CD14-positive monocyte (primary cell): ENCODE measurements at regions not wholly inside any gene's neighbourhood (a gene's known extent, or its start where the extent isn't known, plus 50 kb on each side); places are given as distances from the start of the nearest gene placed in this dataset.

Source experiments
- DNase-seq, 3 donors: peaks; one replicate each; pipeline ENCODE4 v3.0.0-alpha.2; 2011 to 2022
- H2AFZ ChIP-seq: 2 replicates; pipeline ENCODE4 v1.6.0; 2012; ENCODE audit warnings: mild to moderate bottlenecking, low read depth, low read length, inconsistent platforms; ENCODE audit not compliant: insufficient read depth, poor library complexity, severe bottlenecking
- H3K27ac ChIP-seq, 2 donors: 1 replicate in 1 of 2; 2 replicates in 1 of 2; pipeline ENCODE4 v1.5.1; 2012 to 2013; ENCODE audit warnings: low read length in 2 of 2, control low read depth in 1 of 2, inconsistent platforms in 1 of 2, low read depth in 1 of 2, mild to moderate bottlenecking in 1 of 2
- H3K27me3 ChIP-seq, 2 donors: one replicate each; pipeline versions ENCODE4 v1.6.0 to v1.6.1; 2011 to 2013; ENCODE audit warnings: low read length in 2 of 2; ENCODE audit not compliant: control insufficient read depth in 2 of 2, insufficient read depth in 2 of 2
- H3K36me3 ChIP-seq, 2 donors: replicated peaks in 1 of 2; 1 replicate in 1 of 2; 2 replicates in 1 of 2; pipeline versions ENCODE4 v1.5.1 to v1.6.1; 2012 to 2013; ENCODE audit warnings: low read length in 2 of 2, control low read depth in 1 of 2, inconsistent platforms in 1 of 2, mild to moderate bottlenecking in 1 of 2; ENCODE audit not compliant: insufficient read depth in 2 of 2, control insufficient read depth in 1 of 2
- H3K4me1 ChIP-seq, 2 donors: 1 replicate in 1 of 2; 2 replicates in 1 of 2; pipeline versions ENCODE4 v1.5.1 to v1.6.1; 2012 to 2013; ENCODE audit warnings: low read length in 2 of 2, control low read depth in 1 of 2, inconsistent platforms in 1 of 2, mild to moderate bottlenecking in 1 of 2, moderate library complexity in 1 of 2; ENCODE audit not compliant: insufficient read depth in 2 of 2, control insufficient read depth in 1 of 2
- H3K4me2 ChIP-seq: replicated peaks from 2 replicates; pipeline ENCODE3; 2012; ENCODE audit warnings: low read length, moderate library complexity, mild to moderate bottlenecking; ENCODE audit not compliant: poor library complexity, severe bottlenecking; ENCODE audit errors: extremely low read depth
- H3K4me3 ChIP-seq, 3 experiments: fragments of 200-600 bp in 1 of 3; sonication (generic) in 1 of 3; replicated peaks in 1 of 3; 1 replicate in 2 of 3; 2 replicates in 1 of 3; pipeline ENCODE4 v1.5.1; 2011 to 2013; ENCODE audit warnings: low read length in 3 of 3, mild to moderate bottlenecking in 3 of 3, control low read depth in 2 of 3, low read depth in 2 of 3, inconsistent platforms in 1 of 3, moderate library complexity in 1 of 3
- H3K79me2 ChIP-seq: 2 replicates; pipeline ENCODE4 v1.6.0; 2012; ENCODE audit warnings: mild to moderate bottlenecking, control low read depth, inconsistent platforms, low read length, moderate library complexity; ENCODE audit not compliant: insufficient read depth
- H3K9ac ChIP-seq: 2 replicates; pipeline ENCODE4 v1.6.0; 2017; ENCODE audit warnings: low read length, mild to moderate bottlenecking; ENCODE audit not compliant: insufficient read depth, poor library complexity, severe bottlenecking
- H3K9me3 ChIP-seq, 2 donors: replicated peaks in 1 of 2; 1 replicate in 1 of 2; 2 replicates in 1 of 2; pipeline versions ENCODE4 v1.5.1 to v1.6.1; 2012 to 2013; ENCODE audit warnings: low read length in 2 of 2, control low read depth in 1 of 2; ENCODE audit not compliant: control insufficient read depth in 1 of 2, insufficient read depth in 1 of 2
- H4K20me1 ChIP-seq: 2 replicates; pipeline ENCODE4 v1.6.0; 2012; ENCODE audit warnings: mild to moderate bottlenecking, low read length, control low read depth, moderate library complexity; ENCODE audit not compliant: insufficient read depth
- H3K27ac Mint-ChIP-seq, 7 donors: one replicate each; pipeline ENCODE4 v1.8.0; 2020; ENCODE audit warnings: mild to moderate bottlenecking in 7 of 7, mixed read lengths in 7 of 7, moderate library complexity in 6 of 7, inconsistent platforms in 2 of 7
- H3K27me3 Mint-ChIP-seq, 3 donors: one replicate each; pipeline ENCODE4 v1.8.0; 2021 to 2022; ENCODE audit warnings: low read depth in 3 of 3, mild to moderate bottlenecking in 3 of 3, mixed read lengths in 3 of 3, moderate library complexity in 3 of 3, inconsistent platforms in 1 of 3
- H3K36me3 Mint-ChIP-seq, 2 donors: one replicate each; pipeline ENCODE4 v1.8.0; 2020; ENCODE audit warnings: mixed read lengths in 2 of 2, inconsistent platforms in 1 of 2, mild to moderate bottlenecking in 1 of 2
- H3K4me1 Mint-ChIP-seq: one replicate; pipeline ENCODE4 v1.8.0; 2020; ENCODE audit warnings: mild to moderate bottlenecking, mixed read lengths
- H3K4me3 Mint-ChIP-seq, 2 donors: one replicate each; pipeline ENCODE4 v1.8.0; 2020; ENCODE audit warnings: mild to moderate bottlenecking in 2 of 2, mixed read lengths in 2 of 2, moderate library complexity in 1 of 2
- H3K9me3 Mint-ChIP-seq, 7 donors: one replicate each; pipeline ENCODE4 v1.8.0; 2020 to 2022; ENCODE audit warnings: mixed read lengths in 7 of 7, mild to moderate bottlenecking in 6 of 7, moderate library complexity in 6 of 7, inconsistent platforms in 2 of 7
- WGBS: methylation state at CpG from one replicate; pipeline ENCODE4 v1.1.5; 2013; ENCODE audit warnings: missing lambda C conversion rate; ENCODE audit not compliant: insufficient coverage; 5-methylcytosine and 5-hydroxymethylcytosine counted together
- intact Hi-C, 2 donors: fragments of 100-400 bp; cut with micrococcal nuclease; formaldehyde crosslinking; loops; one replicate each; pipeline versions ENCODE4 v1.15.0 to v1.15.1; 2023
- TF ChIP-seq, protein P1 (sequence below): fragments of 200-600 bp; IDR thresholded peaks from one replicate; pipeline ENCODE4 v1.8.0; 2022; ENCODE audit warnings: antibody characterized with exemption, mild to moderate bottlenecking

DNA sequence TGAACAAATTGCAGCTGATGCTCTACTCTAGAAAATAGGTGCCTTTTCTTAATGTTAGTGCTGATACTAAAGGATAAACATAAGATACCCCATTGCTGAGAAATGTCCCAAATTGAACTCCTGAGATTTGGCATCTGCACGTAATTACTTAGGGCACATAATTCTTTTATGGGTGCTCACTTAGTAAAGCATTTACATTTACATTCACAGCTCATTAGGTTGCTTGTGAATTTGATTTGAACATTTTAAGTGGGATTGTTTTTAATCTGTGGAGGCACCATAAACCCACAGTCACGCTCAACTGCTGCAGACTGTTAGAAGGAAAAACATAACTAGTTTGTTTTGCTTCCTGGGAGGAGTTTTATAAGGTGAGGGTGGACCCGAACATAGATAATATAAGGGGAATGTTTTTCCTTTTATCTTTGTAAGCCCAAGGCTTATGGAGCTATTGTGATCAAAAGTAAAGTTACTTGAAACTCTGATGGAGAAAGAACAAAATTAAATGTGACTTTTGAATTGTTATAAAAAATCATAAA, 560.8 kb downstream of the REEP3 start:
- Histone ChIP-seq H3K4me3 (no peak overlapping the region), H3K4me1 (no peaks in the 10 kb centered on the region), H3K4me2 (no peak overlapping the region), H3K36me3 (no peaks in the 10 kb centered on the region), H4K20me1 (no peaks in the 10 kb centered on the region), H3K9me3 (no peaks in the 10 kb centered on the region), H3K9ac (no peak overlapping the region), H3K27me3 (no peaks in the 10 kb centered on the region), H3K27ac (no peak overlapping the region), H2AFZ (no peak overlapping the region), H3K79me2 (no peaks in the 10 kb centered on the region)
- TF ChIP-seq, protein P1, sequence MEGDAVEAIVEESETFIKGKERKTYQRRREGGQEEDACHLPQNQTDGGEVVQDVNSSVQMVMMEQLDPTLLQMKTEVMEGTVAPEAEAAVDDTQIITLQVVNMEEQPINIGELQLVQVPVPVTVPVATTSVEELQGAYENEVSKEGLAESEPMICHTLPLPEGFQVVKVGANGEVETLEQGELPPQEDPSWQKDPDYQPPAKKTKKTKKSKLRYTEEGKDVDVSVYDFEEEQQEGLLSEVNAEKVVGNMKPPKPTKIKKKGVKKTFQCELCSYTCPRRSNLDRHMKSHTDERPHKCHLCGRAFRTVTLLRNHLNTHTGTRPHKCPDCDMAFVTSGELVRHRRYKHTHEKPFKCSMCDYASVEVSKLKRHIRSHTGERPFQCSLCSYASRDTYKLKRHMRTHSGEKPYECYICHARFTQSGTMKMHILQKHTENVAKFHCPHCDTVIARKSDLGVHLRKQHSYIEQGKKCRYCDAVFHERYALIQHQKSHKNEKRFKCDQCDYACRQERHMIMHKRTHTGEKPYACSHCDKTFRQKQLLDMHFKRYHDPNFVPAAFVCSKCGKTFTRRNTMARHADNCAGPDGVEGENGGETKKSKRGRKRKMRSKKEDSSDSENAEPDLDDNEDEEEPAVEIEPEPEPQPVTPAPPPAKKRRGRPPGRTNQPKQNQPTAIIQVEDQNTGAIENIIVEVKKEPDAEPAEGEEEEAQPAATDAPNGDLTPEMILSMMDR = no peak
- DNase-seq = no peak
- H3K9me3 Mint-ChIP-seq = peaks cover 0 to 6% (median 2%) of the 10 kb centered on the region in 7 donors
- H3K4me1 Mint-ChIP-seq = no peaks in the 10 kb centered on the region
- intact Hi-C loops = no loop called here
- 100% methylated on average over 1 of the region's 3 CpGs for WGBS
- H3K4me3 Mint-ChIP-seq = no peak overlapping the region
- no peak overlapping the region for H3K27ac Mint-ChIP-seq
- peaks cover 0 to 2% (median 0%) of the 10 kb centered on the region in 3 donors for H3K27me3 Mint-ChIP-seq
- H3K36me3 Mint-ChIP-seq = no peaks in the 10 kb centered on the region

DNA sequence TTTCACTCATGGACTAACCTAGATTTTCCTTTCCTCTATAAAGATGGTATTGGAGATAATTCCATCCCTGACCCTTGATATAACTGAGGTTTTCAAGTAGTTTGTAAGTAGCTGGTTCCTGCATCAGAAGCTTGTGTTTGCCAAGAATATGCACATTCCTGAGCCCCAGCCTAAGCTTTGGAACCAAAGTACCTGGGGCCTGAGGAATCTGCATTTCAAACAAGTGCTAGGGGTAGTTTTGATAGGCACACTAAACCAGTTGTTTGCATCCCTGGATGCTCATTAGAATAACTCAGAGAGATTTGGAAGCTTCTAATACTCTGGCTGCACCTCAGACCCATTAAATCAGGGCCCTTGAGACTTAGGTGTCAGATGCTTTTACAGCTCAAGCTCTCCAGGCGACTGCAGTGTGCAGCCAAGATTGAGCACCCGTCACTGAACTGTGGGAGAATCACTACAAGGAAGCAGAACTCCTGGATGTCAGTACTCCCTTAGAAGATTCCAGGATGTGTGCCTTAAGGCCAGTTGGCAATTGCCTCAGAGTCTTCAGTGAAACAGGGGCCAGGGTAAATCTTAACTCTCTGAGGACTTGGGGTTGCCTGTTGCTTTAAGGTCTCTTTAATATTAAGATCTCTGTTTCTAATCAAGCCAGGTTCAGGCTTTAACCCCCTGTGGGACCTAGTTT, 565.0 kb downstream of the REEP3 start:
- H3K36me3 Mint-ChIP-seq = no peaks in the 10 kb centered on the region
- H3K9me3 ChIP-seq = no peaks in the 10 kb centered on the region
- H3K4me3 ChIP-seq = no peak overlapping the region
- no peaks in the 10 kb centered on the region for H3K4me1 Mint-ChIP-seq
- H3K27me3 ChIP-seq = no peaks in the 10 kb centered on the region
- H2AFZ ChIP-seq = no peak overlapping the region
- no peaks in the 10 kb centered on the region for H3K36me3 ChIP-seq
- H3K27ac Mint-ChIP-seq = no peak overlapping the region
- no peaks in the 10 kb centered on the region for H3K27me3 Mint-ChIP-seq
- no peak for DNase-seq
- TF ChIP-seq, protein P1 = no peak
- H3K4me2 ChIP-seq = no peak overlapping the region
- H4K20me1 ChIP-seq = no peaks in the 10 kb centered on the region
- intact Hi-C loops = no loop called here
- H3K4me3 Mint-ChIP-seq = no peak overlapping the region
- peaks cover 0 to 2% (median 0%) of the 10 kb centered on the region in 7 donors for H3K9me3 Mint-ChIP-seq
- no peaks in the 10 kb centered on the region for H3K4me1 ChIP-seq
- H3K79me2 ChIP-seq = no peaks in the 10 kb centered on the region
- H3K9ac ChIP-seq = no peak overlapping the region
- WGBS = 75% methylated on average over 2 of the region's 2 CpGs
- no peak overlapping the region for H3K27ac ChIP-seq
